Sigmoid colon (tissue), 4 donors: ENCODE measurements at regions not wholly inside any gene's neighbourhood (a gene's known extent, or its start where the extent isn't known, plus 50 kb on each side); places are given as distances from the start of the nearest gene placed in this dataset.

Experiments
- CTCF ChIP-seq, 4 experiments: fragments of 450-650 bp in 3 of 4; fragments of 200-600 bp in 1 of 4; IDR thresholded peaks; one replicate each; pipeline ENCODE4 v1.5.1; 2016 to 2019; ENCODE audit warnings: antibody characterized with exemption in 4 of 4, mild to moderate bottlenecking in 3 of 4, moderate library complexity in 2 of 4
- POLR2A ChIP-seq, 2 donors: fragments of 450-650 bp; IDR thresholded peaks; one replicate each; pipeline ENCODE4 v1.6.1; 2016; ENCODE audit warnings: antibody characterized with exemption in 2 of 2, mild to moderate bottlenecking in 2 of 2, moderate library complexity in 2 of 2
- POLR2AphosphoS5 ChIP-seq, 4 donors: sonication (generic); formaldehyde crosslinking; IDR thresholded peaks; one replicate each; pipeline ENCODE4 v1.6.1; 2017; ENCODE audit warnings: antibody characterized with exemption in 4 of 4

- TF ChIP-seq CTCF (IDR thresholded peaks at IDR 0.05) (no peak), POLR2A (IDR thresholded peaks at IDR 0.05) (no peak), POLR2AphosphoS5 (IDR thresholded peaks at IDR 0.05) (no peak)
These were observed 313.9 kb upstream of the TRPC7 start for GRCh38 chr5:136679233-136679632.
